ENCODE measurements at regions not wholly inside any gene's neighbourhood (a gene's known extent, or its start where the extent isn't known, plus 50 kb on each side); places are given as distances from the start of the nearest gene placed in this dataset.
A peak's percentile ranks its signal among the peaks of the same experiment; 100 is the strongest.

DNA sequence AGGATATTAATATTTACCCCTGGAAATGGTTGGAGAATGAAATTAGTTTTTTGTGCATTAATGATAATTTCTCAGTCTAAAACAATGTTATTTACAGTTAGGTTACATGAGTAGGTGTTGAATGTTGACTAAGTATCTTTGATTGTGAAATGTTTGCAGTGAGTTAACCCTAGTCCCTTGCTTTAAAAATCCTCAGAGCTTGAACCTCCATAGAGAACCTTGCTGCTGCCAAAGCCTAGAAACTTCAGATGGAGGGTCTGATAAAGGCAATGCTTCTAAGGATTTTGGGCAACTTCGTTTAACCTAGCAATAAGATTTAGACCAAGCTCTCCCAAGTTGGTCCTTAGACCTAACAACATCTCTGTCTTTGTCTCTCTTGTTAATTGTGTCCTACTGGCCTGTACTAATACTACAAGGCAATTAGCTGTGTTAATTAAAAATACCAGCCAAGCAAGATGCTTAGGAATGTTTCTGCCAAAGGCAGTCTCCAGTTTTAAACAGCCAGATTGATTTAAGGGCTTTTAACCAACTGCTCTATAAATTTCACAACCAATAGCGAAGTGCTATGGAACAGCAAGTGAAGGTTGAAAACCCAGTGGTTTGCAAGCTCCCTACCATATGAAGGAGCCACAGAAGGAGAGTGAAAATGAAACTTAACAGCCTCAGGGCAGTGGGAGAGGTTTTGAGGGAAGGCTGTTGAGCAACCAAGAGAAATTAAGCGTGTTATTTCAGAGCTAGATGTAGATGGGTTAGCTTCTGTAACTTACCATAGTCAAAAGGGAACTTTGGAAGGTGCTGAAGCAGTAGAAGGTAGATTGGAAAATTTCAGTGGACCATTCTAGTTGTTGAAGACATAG, 295.9 kb upstream of the ANO5 start:
- no peaks in the 10 kb centered on the region for H3K27me3 ChIP-seq (ENCODE audit: control insufficient read depth, insufficient read depth, low read length)
- no peak for DNase-seq
- H3K4me3 ChIP-seq (ENCODE audit: insufficient read depth, low read depth, low read length): no peak overlapping the region
- H3K36me3 ChIP-seq (replicated peaks; ENCODE audit: control insufficient read depth, insufficient read depth, low read length): no peaks in the 10 kb centered on the region

DNA sequence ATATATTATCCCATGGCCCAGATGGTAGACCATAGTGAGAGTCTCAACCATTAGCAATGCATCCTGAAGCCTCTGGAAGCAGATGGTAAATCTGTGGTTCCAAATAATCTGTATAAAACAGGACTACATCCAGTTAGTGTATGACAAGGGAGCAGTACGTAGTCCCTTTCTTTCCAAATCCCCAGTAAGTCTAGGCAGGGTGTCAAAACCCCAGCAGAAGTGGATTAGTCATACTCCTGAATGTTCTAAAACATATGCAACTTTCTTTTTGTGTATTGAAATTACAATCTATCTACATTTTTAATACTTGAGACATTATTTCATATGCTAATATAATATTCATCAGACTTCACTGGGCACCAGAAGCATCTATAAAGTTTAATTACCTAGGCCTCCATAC, 295.1 kb upstream of the ANO5 start:
- no peaks in the 10 kb centered on the region for H3K27me3 ChIP-seq (ENCODE audit: control insufficient read depth, insufficient read depth, low read length)
- no peaks in the 10 kb centered on the region for H3K36me3 ChIP-seq (replicated peaks; ENCODE audit: control insufficient read depth, insufficient read depth, low read length)
- DNase-seq: no peak
- no peak overlapping the region for H3K4me3 ChIP-seq (ENCODE audit: insufficient read depth, low read depth, low read length)

DNA sequence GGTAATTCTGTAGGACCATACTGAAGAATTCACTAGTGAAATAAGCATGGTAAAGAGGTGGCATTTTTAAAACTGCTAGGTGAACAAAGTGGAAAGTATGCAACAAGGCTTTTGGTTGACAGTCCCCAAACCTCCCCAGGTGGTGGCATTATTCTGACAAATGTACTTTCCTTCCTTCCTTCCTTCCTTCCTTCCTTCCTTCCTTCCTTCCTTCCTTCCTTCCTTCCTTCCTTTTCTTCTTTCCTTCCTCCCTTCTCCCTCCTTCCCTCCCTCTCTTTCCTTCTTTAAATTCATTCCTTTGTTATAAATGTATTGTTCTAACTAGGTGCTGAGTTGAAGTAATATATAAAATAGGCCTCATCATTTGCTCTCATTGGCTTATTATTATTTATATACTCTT, 284.7 kb upstream of the ANO5 start:
- Histone ChIP-seq H3K27me3 (ENCODE audit: control insufficient read depth, insufficient read depth, low read length) (no peaks in the 10 kb centered on the region), H3K4me3 (ENCODE audit: insufficient read depth, low read depth, low read length) (no peak overlapping the region), H3K36me3 (replicated peaks; ENCODE audit: control insufficient read depth, insufficient read depth, low read length) (no peaks in the 10 kb centered on the region)
- no peak for DNase-seq

- Histone ChIP-seq H3K4me3 (ENCODE audit: insufficient read depth, low read depth, low read length) (no peak overlapping the region), H3K27me3 (ENCODE audit: control insufficient read depth, insufficient read depth, low read length) (no peaks in the 10 kb centered on the region), H3K36me3 (replicated peaks; ENCODE audit: control insufficient read depth, insufficient read depth, low read length) (no peaks in the 10 kb centered on the region)
- no peak for DNase-seq
These were observed 283.7 kb upstream of the ANO5 start for GRCh38 chr11:21909145-21909544.

DNA sequence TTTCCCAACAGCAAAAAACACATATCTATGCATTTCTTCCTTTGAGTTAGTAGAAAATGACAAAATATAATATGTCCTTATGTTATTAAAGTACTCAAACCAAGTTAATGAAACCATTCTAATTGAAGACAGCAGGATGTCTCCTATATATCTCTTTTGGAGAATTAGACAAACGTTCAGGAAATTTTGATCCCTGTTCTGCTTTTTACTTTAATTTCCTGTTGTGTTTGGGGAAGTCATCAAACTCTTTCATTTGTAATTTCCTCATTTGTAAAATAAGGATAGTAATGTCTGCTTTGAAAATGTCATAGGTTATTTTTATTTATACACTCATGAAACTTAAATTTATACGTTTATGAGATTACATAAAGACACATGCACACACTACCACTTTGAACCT, 281.8 kb upstream of the ANO5 start:
- Histone ChIP-seq H3K4me3 (ENCODE audit: insufficient read depth, low read depth, low read length) (no peak overlapping the region), H3K36me3 (replicated peaks; ENCODE audit: control insufficient read depth, insufficient read depth, low read length) (no peaks in the 10 kb centered on the region), H3K27me3 (ENCODE audit: control insufficient read depth, insufficient read depth, low read length) (no peaks in the 10 kb centered on the region)
- no peak for DNase-seq

- DNase-seq: no peak
- H3K4me3 ChIP-seq (ENCODE audit: insufficient read depth, low read depth, low read length): no peak overlapping the region
- no peaks in the 10 kb centered on the region for H3K36me3 ChIP-seq (replicated peaks; ENCODE audit: control insufficient read depth, insufficient read depth, low read length)
- no peaks in the 10 kb centered on the region for H3K27me3 ChIP-seq (ENCODE audit: control insufficient read depth, insufficient read depth, low read length)
These were observed 280.6 kb upstream of the ANO5 start for GRCh38 chr11:21912285-21912684.

DNA sequence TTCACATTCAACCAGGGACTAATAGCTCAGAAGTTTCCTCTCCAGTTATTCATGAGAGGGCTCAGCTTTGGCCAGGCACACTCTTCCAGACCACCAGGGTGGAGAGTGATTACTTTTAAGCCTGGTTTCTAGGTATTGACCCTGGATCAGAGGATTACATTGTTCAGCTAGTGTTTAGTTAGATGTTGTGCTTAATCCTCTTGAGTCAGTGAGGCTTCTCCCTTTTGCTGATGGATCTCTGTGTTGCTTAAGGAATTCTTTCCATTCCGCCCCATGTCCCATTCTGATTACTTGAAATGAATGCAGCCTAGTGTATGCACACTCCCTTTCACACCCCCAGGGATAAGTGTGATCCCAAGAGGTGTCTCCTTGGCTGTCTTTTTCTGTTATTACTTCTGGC, 271.7 kb upstream of the ANO5 start:
- DNase-seq: no peak
- Histone ChIP-seq H3K27me3 (ENCODE audit: control insufficient read depth, insufficient read depth, low read length) (no peaks in the 10 kb centered on the region), H3K4me3 (ENCODE audit: insufficient read depth, low read depth, low read length) (no peak overlapping the region), H3K36me3 (replicated peaks; ENCODE audit: control insufficient read depth, insufficient read depth, low read length) (no peaks in the 10 kb centered on the region)

DNA sequence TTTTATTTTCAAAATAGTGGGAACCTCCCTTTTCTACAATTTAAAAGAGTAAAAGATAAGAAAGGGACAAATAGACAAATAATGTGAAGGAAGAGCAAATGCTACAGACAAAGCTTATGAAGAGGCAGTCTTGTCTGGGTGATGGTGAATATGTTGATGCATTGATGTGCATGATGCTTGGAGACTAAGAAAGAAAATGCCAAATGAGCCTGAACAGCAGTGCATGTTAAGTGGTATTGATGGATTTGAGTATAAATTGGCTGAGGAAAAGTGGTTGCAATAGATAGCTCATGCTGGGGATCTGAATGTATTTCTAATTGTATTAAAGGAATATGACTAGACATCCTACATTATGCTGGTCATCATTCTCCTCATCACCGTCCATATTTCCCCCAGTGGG, 268.6 kb upstream of the ANO5 start:
- no peak for DNase-seq
- Histone ChIP-seq H3K4me3 (ENCODE audit: insufficient read depth, low read depth, low read length) (no peak overlapping the region), H3K27me3 (ENCODE audit: control insufficient read depth, insufficient read depth, low read length) (no peaks in the 10 kb centered on the region), H3K36me3 (replicated peaks; ENCODE audit: control insufficient read depth, insufficient read depth, low read length) (no peaks in the 10 kb centered on the region)

- no peak for DNase-seq
- no peaks in the 10 kb centered on the region for H3K36me3 ChIP-seq (replicated peaks; ENCODE audit: control insufficient read depth, insufficient read depth, low read length)
- no peaks in the 10 kb centered on the region for H3K27me3 ChIP-seq (ENCODE audit: control insufficient read depth, insufficient read depth, low read length)
- H3K4me3 ChIP-seq (ENCODE audit: insufficient read depth, low read depth, low read length): no peak overlapping the region
These were observed 265.3 kb upstream of the ANO5 start for GRCh38 chr11:21927628-21928027.

- Histone ChIP-seq H3K36me3 (replicated peaks; ENCODE audit: control insufficient read depth, insufficient read depth, low read length) (no peaks in the 10 kb centered on the region), H3K4me3 (ENCODE audit: insufficient read depth, low read depth, low read length) (no peak overlapping the region), H3K27me3 (ENCODE audit: control insufficient read depth, insufficient read depth, low read length) (no peaks in the 10 kb centered on the region)
- no peak for DNase-seq
These were observed 264.0 kb upstream of the ANO5 start for GRCh38 chr11:21928847-21929246.

- H3K27me3 ChIP-seq (ENCODE audit: control insufficient read depth, insufficient read depth, low read length): no peaks in the 10 kb centered on the region
- no peak overlapping the region for H3K4me3 ChIP-seq (ENCODE audit: insufficient read depth, low read depth, low read length)
- no peaks in the 10 kb centered on the region for H3K36me3 ChIP-seq (replicated peaks; ENCODE audit: control insufficient read depth, insufficient read depth, low read length)
- DNase-seq: no peak
These were observed 262.5 kb upstream of the ANO5 start for GRCh38 chr11:21930408-21930807.

GRCh38 chr11:21931436-21932101, 261.3 kb upstream of the ANO5 start:
- no peaks in the 10 kb centered on the region for H3K27me3 ChIP-seq (ENCODE audit: control insufficient read depth, insufficient read depth, low read length)
- DNase-seq: no peak
- no peak overlapping the region for H3K4me3 ChIP-seq (ENCODE audit: insufficient read depth, low read depth, low read length)
- no peaks in the 10 kb centered on the region for H3K36me3 ChIP-seq (replicated peaks; ENCODE audit: control insufficient read depth, insufficient read depth, low read length)

- no peaks in the 10 kb centered on the region for H3K36me3 ChIP-seq (replicated peaks; ENCODE audit: control insufficient read depth, insufficient read depth, low read length)
- H3K27me3 ChIP-seq (ENCODE audit: control insufficient read depth, insufficient read depth, low read length): no peaks in the 10 kb centered on the region
- H3K4me3 ChIP-seq (ENCODE audit: insufficient read depth, low read depth, low read length): no peak overlapping the region
- peak; percentile 11 for DNase-seq
These were observed 259.8 kb upstream of the ANO5 start for GRCh38 chr11:21933095-21933494.

DNA sequence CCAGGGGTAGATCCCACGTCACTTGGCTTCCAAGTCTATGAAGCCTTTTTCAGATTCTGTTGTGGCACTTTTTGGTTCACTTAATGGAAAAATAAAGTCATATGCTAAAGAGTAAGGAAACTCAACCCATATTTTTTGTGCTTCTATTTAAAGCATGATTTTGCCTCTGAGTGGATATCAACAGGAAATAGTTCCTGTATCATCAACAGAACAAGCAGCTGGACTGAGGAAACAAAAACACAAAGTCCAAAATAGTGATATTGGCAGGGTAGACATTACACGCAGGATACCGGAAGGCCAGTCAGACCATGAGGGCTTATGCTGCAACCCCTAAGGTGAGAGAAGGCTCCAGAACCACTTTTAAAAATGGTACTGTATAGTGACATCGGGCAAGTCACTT, 248.3 kb upstream of the ANO5 start:
- no peak overlapping the region for H3K4me3 ChIP-seq (ENCODE audit: insufficient read depth, low read depth, low read length)
- H3K36me3 ChIP-seq (replicated peaks; ENCODE audit: control insufficient read depth, insufficient read depth, low read length): no peaks in the 10 kb centered on the region
- no peak for DNase-seq
- H3K27me3 ChIP-seq (ENCODE audit: control insufficient read depth, insufficient read depth, low read length): no peaks in the 10 kb centered on the region

DNA sequence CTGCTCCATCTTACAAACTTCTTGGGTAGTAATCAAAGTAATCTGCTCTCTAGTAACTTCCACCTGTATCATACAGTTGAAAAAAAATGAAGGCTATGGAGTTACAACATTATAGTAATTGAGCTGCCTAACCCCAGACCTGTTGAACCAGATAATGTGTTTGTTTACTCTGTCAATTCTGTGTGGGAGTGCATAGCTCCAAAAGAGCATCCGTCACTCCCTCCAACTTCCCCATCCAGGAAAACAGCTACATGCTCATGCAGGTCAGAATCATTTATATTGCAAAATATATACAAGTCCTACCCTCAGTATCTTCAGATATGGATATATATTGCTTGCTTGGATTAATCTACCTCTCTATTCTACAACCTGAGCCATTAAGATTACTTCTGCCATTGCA, 244.0 kb upstream of the ANO5 start:
- Histone ChIP-seq H3K4me3 (ENCODE audit: insufficient read depth, low read depth, low read length) (no peak overlapping the region), H3K27me3 (ENCODE audit: control insufficient read depth, insufficient read depth, low read length) (no peaks in the 10 kb centered on the region), H3K36me3 (replicated peaks; ENCODE audit: control insufficient read depth, insufficient read depth, low read length) (no peaks in the 10 kb centered on the region)
- DNase-seq: no peak
